Trophoblast cell (in vitro differentiated cells and primary cell): ENCODE measurements at regions not wholly inside any gene's neighbourhood (a gene's known extent, or its start where the extent isn't known, plus 50 kb on each side); places are given as distances from the start of the nearest gene placed in this dataset.

ENCODE experiments used
- DNase-seq, 2 donors: peaks; one replicate each; pipeline ENCODE4 v3.0.0-alpha.2; 2016
- H2AFZ ChIP-seq: 2 replicates; pipeline ENCODE4 v1.6.1; 2013; ENCODE audit warnings: low read length, moderate library complexity, mild to moderate bottlenecking; ENCODE audit not compliant: insufficient read depth, poor library complexity
- H2AK5ac ChIP-seq: 2 replicates; pipeline ENCODE4 v1.6.1; 2013; ENCODE audit warnings: mild to moderate bottlenecking, low read length
- H2BK120ac ChIP-seq: 2 replicates; pipeline ENCODE4 v1.6.1; 2013; ENCODE audit warnings: low read length, mild to moderate bottlenecking, moderate library complexity; ENCODE audit not compliant: insufficient read depth, poor library complexity
- H2BK12ac ChIP-seq: 2 replicates; pipeline ENCODE4 v1.6.1; 2013; ENCODE audit warnings: mild to moderate bottlenecking, low read length, moderate library complexity
- H2BK5ac ChIP-seq: 2 replicates; pipeline ENCODE4 v1.6.1; 2013; ENCODE audit warnings: low read length, low read depth, moderate library complexity, mild to moderate bottlenecking; ENCODE audit not compliant: poor library complexity
- H3K14ac ChIP-seq: 2 replicates; pipeline ENCODE4 v1.6.1; 2013; ENCODE audit warnings: mild to moderate bottlenecking, low read length
- H3K18ac ChIP-seq: 2 replicates; pipeline ENCODE4 v1.6.1; 2013; ENCODE audit warnings: mild to moderate bottlenecking, low read length
- H3K23ac ChIP-seq: 2 replicates; pipeline ENCODE4 v1.6.1; 2013; ENCODE audit warnings: low read length
- H3K27ac ChIP-seq: 2 replicates; pipeline ENCODE4 v1.5.1; 2013; ENCODE audit warnings: low read depth, mild to moderate bottlenecking, inconsistent platforms, low read length, moderate library complexity
- H3K27me3 ChIP-seq: 2 replicates; pipeline ENCODE4 v1.6.1; 2013; ENCODE audit warnings: inconsistent platforms, mild to moderate bottlenecking, low read length, moderate library complexity; ENCODE audit not compliant: insufficient read depth
- H3K36me3 ChIP-seq, 2 experiments: 1 replicate in 1 of 2; 2 replicates in 1 of 2; pipeline ENCODE4 v1.6.1; 2013; ENCODE audit warnings: low read length in 2 of 2, mild to moderate bottlenecking in 2 of 2, moderate library complexity in 1 of 2; ENCODE audit not compliant: insufficient read depth in 2 of 2, control insufficient read depth in 1 of 2
- H3K4ac ChIP-seq: 2 replicates; pipeline ENCODE4 v1.6.1; 2013; ENCODE audit warnings: low read depth, mild to moderate bottlenecking, low read length, moderate library complexity
- H3K4me1 ChIP-seq, 2 experiments: 1 replicate in 1 of 2; 2 replicates in 1 of 2; pipeline ENCODE4 v1.6.1; 2013; ENCODE audit warnings: low read length in 2 of 2, mild to moderate bottlenecking in 2 of 2, moderate library complexity in 1 of 2; ENCODE audit not compliant: insufficient read depth in 2 of 2, control insufficient read depth in 1 of 2
- H3K4me2 ChIP-seq: 2 replicates; pipeline ENCODE4 v1.6.1; 2013; ENCODE audit warnings: inconsistent platforms, mild to moderate bottlenecking, low read length, moderate library complexity
- H3K4me3 ChIP-seq: 2 replicates; pipeline ENCODE4 v1.5.1; 2013; ENCODE audit warnings: mild to moderate bottlenecking, low read depth, low read length, inconsistent platforms
- H3K79me1 ChIP-seq: one replicate; pipeline ENCODE4 v1.6.1; 2013; ENCODE audit warnings: low read length
- H3K79me2 ChIP-seq: 2 replicates; pipeline ENCODE4 v1.6.1; 2013; ENCODE audit warnings: low read length, mild to moderate bottlenecking; ENCODE audit not compliant: control insufficient read depth, insufficient read depth, poor library complexity
- H3K9ac ChIP-seq: 2 replicates; pipeline ENCODE4 v1.6.1; 2013; ENCODE audit warnings: mild to moderate bottlenecking, low read length
- H3K9me3 ChIP-seq: 2 replicates; pipeline ENCODE4 v1.6.1; 2013; ENCODE audit warnings: low read depth, mild to moderate bottlenecking, control low read depth, inconsistent platforms, low read length; ENCODE audit not compliant: insufficient read depth
- H4K12ac ChIP-seq: 2 replicates; pipeline ENCODE4 v1.6.1; 2013; ENCODE audit warnings: low read depth, mild to moderate bottlenecking, low read length, moderate library complexity
- H4K8ac ChIP-seq: 2 replicates; pipeline ENCODE4 v1.6.1; 2013; ENCODE audit warnings: low read depth, mild to moderate bottlenecking, low read length, moderate library complexity
- H4K91ac ChIP-seq: one replicate; pipeline ENCODE4 v1.6.1; 2013; ENCODE audit warnings: low read depth, mild to moderate bottlenecking, low read length, moderate library complexity
- WGBS: extraction: QIAGEN DNeasy Blood & Tissue Kit; methylation state at CpG from one replicate; pipeline ENCODE4 v1.1.7; 2013; ENCODE audit warnings: missing lambda C conversion rate; ENCODE audit not compliant: insufficient read length, insufficient coverage; ENCODE audit errors: extremely low coverage; 5-methylcytosine and 5-hydroxymethylcytosine counted together

- no peak overlapping the region for H2BK5ac ChIP-seq
- H4K12ac ChIP-seq, result no peak overlapping the region
- no CpG with 5 or more reads among the region's 1 CpG for WGBS
- no peak overlapping the region for H3K4me2 ChIP-seq
- no peak overlapping the region for H4K8ac ChIP-seq
- no peak overlapping the region for H3K4me3 ChIP-seq
- no peak overlapping the region for H2AFZ ChIP-seq
- H3K9me3 ChIP-seq, result peaks cover 2% of the 10 kb centered on the region
- H2AK5ac ChIP-seq, result no peak overlapping the region
- no peak overlapping the region for H3K23ac ChIP-seq
- no peaks in the 10 kb centered on the region for H3K36me3 ChIP-seq
- no peaks in the 10 kb centered on the region for H3K4me1 ChIP-seq
- no peak overlapping the region for H4K91ac ChIP-seq
- no peak overlapping the region for H3K18ac ChIP-seq
- no peak overlapping the region for H3K27ac ChIP-seq
- no peak overlapping the region for H3K14ac ChIP-seq
- no peak overlapping the region for H2BK12ac ChIP-seq
- H3K4ac ChIP-seq, result no peak overlapping the region
- H3K79me2 ChIP-seq, result no peaks in the 10 kb centered on the region
- H3K9ac ChIP-seq, result no peak overlapping the region
- no peaks in the 10 kb centered on the region for H3K79me1 ChIP-seq
- DNase-seq, result no peak
- H3K27me3 ChIP-seq, result no peaks in the 10 kb centered on the region
- H2BK120ac ChIP-seq, result no peak overlapping the region
Measured at GRCh38 chr3:178901204-178901603, 170.4 kb downstream of the ZMAT3 start.

GRCh38 chr3:178900029-178900646, 171.5 kb downstream of the ZMAT3 start:
- H3K27ac ChIP-seq, result no peak overlapping the region
- H4K12ac ChIP-seq, result no peak overlapping the region
- H3K27me3 ChIP-seq, result no peaks in the 10 kb centered on the region

GRCh38 chr3:178895178-178895789, 176.3 kb downstream of the ZMAT3 start:
- no CpG with 5 or more reads among the region's 4 CpGs for WGBS
- Histone ChIP-seq H3K14ac (no peak overlapping the region), H2BK12ac (no peak overlapping the region), H3K9ac (no peak overlapping the region), H2AK5ac (no peak overlapping the region), H3K27ac (no peak overlapping the region), H4K12ac (no peak overlapping the region), H2AFZ (no peak overlapping the region), H3K27me3 (no peaks in the 10 kb centered on the region), H3K4me2 (no peak overlapping the region), H2BK5ac (no peak overlapping the region), H3K4me1 (no peaks in the 10 kb centered on the region), H3K36me3 (no peaks in the 10 kb centered on the region), H2BK120ac (no peak overlapping the region), H3K79me1 (no peaks in the 10 kb centered on the region), H3K23ac (no peak overlapping the region), H4K8ac (no peak overlapping the region), H3K18ac (no peak overlapping the region), H3K79me2 (no peaks in the 10 kb centered on the region), H3K9me3 (no peaks in the 10 kb centered on the region), H3K4me3 (no peak overlapping the region), H3K4ac (no peak overlapping the region), H4K91ac (no peak overlapping the region)
- no peak for DNase-seq

More at GRCh38 chr3:178900029-178900646, 171.5 kb downstream of the ZMAT3 start:
- no peak for DNase-seq
- Histone ChIP-seq H3K4me2 (no peak overlapping the region), H3K23ac (no peak overlapping the region), H3K14ac (no peak overlapping the region), H3K9ac (no peak overlapping the region), H3K4me3 (no peak overlapping the region), H3K4me1 (no peaks in the 10 kb centered on the region), H3K9me3 (peaks cover 2% of the 10 kb centered on the region), H4K8ac (no peak overlapping the region), H3K79me1 (no peaks in the 10 kb centered on the region), H2AFZ (no peak overlapping the region), H3K18ac (no peak overlapping the region), H2BK5ac (no peak overlapping the region), H3K36me3 (no peaks in the 10 kb centered on the region), H3K79me2 (no peaks in the 10 kb centered on the region), H4K91ac (no peak overlapping the region), H3K4ac (no peak overlapping the region), H2BK12ac (no peak overlapping the region), H2AK5ac (no peak overlapping the region), H2BK120ac (no peak overlapping the region)
